ENCODE measurements at regions not wholly inside any gene's neighbourhood (a gene's known extent, or its start where the extent isn't known, plus 50 kb on each side); places are given as distances from the start of the nearest gene placed in this dataset.

- Histone ChIP-seq H4K20me1 (replicated peaks; ENCODE audit: control insufficient read depth, extremely low read depth, insufficient read depth, low read length) (no peaks in the 10 kb centered on the region), H3K4me1 (ENCODE audit: control insufficient read depth, extremely low read depth, insufficient read depth, low read length) (peaks cover 6% of the 10 kb centered on the region), H3K9ac (replicated peaks; ENCODE audit: extremely low read depth, insufficient read depth, low read length) (no peak overlapping the region), H3K79me2 (ENCODE audit: control insufficient read depth, insufficient read depth, low read length) (no peaks in the 10 kb centered on the region), H3K9me3 (replicated peaks; ENCODE audit: control insufficient read depth, insufficient read depth, low read length) (no peaks in the 10 kb centered on the region), H3K9me1 (replicated peaks; ENCODE audit: control insufficient read depth, extremely low read depth, insufficient read depth, low read length) (no peaks in the 10 kb centered on the region), H3K4me3 (replicated peaks in 1 of 3; ENCODE audit: insufficient read depth in 1 of 3, low read depth in 1 of 3, low read length in 3 of 3) (no peak overlapping the region), H3K27me3 (ENCODE audit: control insufficient read depth in 2 of 2, insufficient read depth in 2 of 2, low read length in 2 of 2) (peaks cover 0 to 2% of the 10 kb centered on the region in 2 experiments), H3K27ac (ENCODE audit: insufficient read depth, low read depth, low read length) (no peak overlapping the region), H3K4me2 (ENCODE audit: insufficient read depth, low read length) (no peak overlapping the region), H2AFZ (ENCODE audit: low read depth, low read length) (no peak overlapping the region), H3K36me3 (ENCODE audit: control insufficient read depth in 2 of 2, extremely low read depth in 1 of 2, insufficient read depth in 2 of 2, low read length in 2 of 2) (no peaks in the 10 kb centered on the region)
- TF ChIP-seq POLR2AphosphoS5 (IDR thresholded peaks at IDR 0.05; ENCODE audit: insufficient read depth, low read depth, low read length) (no peak), POLR2A (IDR thresholded peaks at IDR 0.05; ENCODE audit: low read depth, low read length) (no peak), MAX (IDR thresholded peaks at IDR 0.05; ENCODE audit: insufficient read depth, insufficient read length) (no peak), JUN (IDR thresholded peaks at IDR 0.05; ENCODE audit: borderline replicate concordance, insufficient read depth, insufficient read length, low read depth) (no peak), EZH2 (IDR thresholded peaks at IDR 0.05; ENCODE audit: borderline replicate concordance, low read depth, low read length, severe bottlenecking) (no peak), GATA2 (IDR thresholded peaks at IDR 0.05; ENCODE audit: insufficient read depth, insufficient read length, low read depth, low read length) (no peak), CTCF (IDR thresholded peaks at IDR 0.05; ENCODE audit: extremely low read depth in 1 of 2, insufficient read depth in 1 of 2, low read depth in 1 of 2, low read length in 2 of 2) (no peak), MYC (IDR thresholded peaks at IDR 0.05; ENCODE audit: low read depth, low read length) (no peak), FOS (IDR thresholded peaks at IDR 0.05; ENCODE audit: borderline replicate concordance, insufficient read depth, low read length) (no peak)
- dilution Hi-C loops (cut with MboI; ENCODE audit: extremely low pct_ligation_motif_present, low sequenced_read_pairs) (no loop called here), intact Hi-C loops (cut with micrococcal nuclease) (no loop called here)
- CTCF ChIA-PET = no interaction called here
- FAIRE-seq = peak; percentile 84
- no TSS peak for BruUV-seq (replicated peaks)
- POLR2A ChIA-PET = no interaction called here
- DNase-seq (ENCODE audit: low read depth, low spot score) = peak; percentile 64
Observed at GRCh38 chr3:124217542-124217941, 225.6 kb upstream of the ROPN1 start.
